Panc1 (cell line): ENCODE measurements at regions not wholly inside any gene's neighbourhood (a gene's known extent, or its start where the extent isn't known, plus 50 kb on each side); places are given as distances from the start of the nearest gene placed in this dataset.

Source experiments
- POLR2AphosphoS5 ChIP-seq: IDR thresholded peaks from 2 replicates; pipeline ENCODE4 v1.6.1; 2012; ENCODE audit warnings: mild to moderate bottlenecking, low read depth, low read length, moderate library complexity
- SIN3A ChIP-seq: IDR thresholded peaks from 2 replicates; pipeline ENCODE4 v1.6.1; 2012; ENCODE audit warnings: low read depth, mild to moderate bottlenecking, low read length, moderate library complexity, borderline replicate concordance; ENCODE audit not compliant: insufficient read depth
- TF ChIP-seq, protein P1 (sequence below): fragments of 450-650 bp; IDR thresholded peaks from 2 replicates; pipeline ENCODE4 v1.5.1; 2017; ENCODE audit warnings: mild to moderate bottlenecking
- TF ChIP-seq, protein P2 (sequence below), 2 experiments: IDR thresholded peaks; 2 replicates each; pipeline ENCODE4 v1.6.1; 2011 to 2012; ENCODE audit warnings: low read depth in 2 of 2, control low read depth in 1 of 2, low read length in 1 of 2, mild to moderate bottlenecking in 1 of 2, moderate library complexity in 1 of 2; ENCODE audit not compliant: insufficient read depth in 1 of 2

DNA sequence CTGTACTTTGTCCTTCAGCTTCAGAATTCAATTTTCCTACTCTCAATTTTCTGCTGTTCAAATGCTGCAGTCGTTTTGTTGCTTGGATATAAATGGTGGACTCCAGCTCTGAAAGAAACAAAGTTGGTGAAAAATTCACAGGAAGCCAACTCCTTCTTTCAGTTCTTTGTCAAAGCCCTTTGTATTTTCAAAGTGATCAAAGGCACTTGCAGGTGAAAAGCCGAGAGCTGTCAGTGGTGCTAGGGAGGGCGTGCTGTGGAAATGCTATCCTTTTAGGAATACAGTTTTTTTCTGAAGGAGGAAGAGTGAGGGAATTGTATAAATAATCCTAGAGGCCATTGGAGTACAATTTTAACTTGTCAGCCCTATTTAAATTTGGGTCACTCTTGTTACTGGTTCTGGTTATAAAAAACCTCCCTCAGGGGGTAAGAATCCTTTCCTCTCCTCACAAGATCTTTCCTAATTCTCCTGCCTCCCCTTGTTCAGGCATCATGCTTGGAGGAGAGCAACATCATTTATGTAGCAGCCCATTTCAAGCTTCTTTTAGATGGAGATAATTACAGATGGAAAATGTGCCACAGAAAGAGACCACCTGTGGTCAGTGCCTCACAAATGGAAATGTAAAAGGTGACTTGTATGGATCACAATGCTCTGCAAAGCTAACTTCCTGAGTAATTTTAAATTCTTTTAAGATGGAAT is 62.5 kb upstream of the GHR start:
- TF ChIP-seq, protein P1, sequence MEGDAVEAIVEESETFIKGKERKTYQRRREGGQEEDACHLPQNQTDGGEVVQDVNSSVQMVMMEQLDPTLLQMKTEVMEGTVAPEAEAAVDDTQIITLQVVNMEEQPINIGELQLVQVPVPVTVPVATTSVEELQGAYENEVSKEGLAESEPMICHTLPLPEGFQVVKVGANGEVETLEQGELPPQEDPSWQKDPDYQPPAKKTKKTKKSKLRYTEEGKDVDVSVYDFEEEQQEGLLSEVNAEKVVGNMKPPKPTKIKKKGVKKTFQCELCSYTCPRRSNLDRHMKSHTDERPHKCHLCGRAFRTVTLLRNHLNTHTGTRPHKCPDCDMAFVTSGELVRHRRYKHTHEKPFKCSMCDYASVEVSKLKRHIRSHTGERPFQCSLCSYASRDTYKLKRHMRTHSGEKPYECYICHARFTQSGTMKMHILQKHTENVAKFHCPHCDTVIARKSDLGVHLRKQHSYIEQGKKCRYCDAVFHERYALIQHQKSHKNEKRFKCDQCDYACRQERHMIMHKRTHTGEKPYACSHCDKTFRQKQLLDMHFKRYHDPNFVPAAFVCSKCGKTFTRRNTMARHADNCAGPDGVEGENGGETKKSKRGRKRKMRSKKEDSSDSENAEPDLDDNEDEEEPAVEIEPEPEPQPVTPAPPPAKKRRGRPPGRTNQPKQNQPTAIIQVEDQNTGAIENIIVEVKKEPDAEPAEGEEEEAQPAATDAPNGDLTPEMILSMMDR: no peak
- TF ChIP-seq, protein P2, sequence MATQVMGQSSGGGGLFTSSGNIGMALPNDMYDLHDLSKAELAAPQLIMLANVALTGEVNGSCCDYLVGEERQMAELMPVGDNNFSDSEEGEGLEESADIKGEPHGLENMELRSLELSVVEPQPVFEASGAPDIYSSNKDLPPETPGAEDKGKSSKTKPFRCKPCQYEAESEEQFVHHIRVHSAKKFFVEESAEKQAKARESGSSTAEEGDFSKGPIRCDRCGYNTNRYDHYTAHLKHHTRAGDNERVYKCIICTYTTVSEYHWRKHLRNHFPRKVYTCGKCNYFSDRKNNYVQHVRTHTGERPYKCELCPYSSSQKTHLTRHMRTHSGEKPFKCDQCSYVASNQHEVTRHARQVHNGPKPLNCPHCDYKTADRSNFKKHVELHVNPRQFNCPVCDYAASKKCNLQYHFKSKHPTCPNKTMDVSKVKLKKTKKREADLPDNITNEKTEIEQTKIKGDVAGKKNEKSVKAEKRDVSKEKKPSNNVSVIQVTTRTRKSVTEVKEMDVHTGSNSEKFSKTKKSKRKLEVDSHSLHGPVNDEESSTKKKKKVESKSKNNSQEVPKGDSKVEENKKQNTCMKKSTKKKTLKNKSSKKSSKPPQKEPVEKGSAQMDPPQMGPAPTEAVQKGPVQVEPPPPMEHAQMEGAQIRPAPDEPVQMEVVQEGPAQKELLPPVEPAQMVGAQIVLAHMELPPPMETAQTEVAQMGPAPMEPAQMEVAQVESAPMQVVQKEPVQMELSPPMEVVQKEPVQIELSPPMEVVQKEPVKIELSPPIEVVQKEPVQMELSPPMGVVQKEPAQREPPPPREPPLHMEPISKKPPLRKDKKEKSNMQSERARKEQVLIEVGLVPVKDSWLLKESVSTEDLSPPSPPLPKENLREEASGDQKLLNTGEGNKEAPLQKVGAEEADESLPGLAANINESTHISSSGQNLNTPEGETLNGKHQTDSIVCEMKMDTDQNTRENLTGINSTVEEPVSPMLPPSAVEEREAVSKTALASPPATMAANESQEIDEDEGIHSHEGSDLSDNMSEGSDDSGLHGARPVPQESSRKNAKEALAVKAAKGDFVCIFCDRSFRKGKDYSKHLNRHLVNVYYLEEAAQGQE (IDR thresholded peaks at IDR 0.05; ENCODE audit: insufficient read depth in 1 of 2, low read depth in 2 of 2, low read length in 1 of 2): no peak
- TF ChIP-seq SIN3A (no peak), POLR2AphosphoS5 (no peak)
